ENCODE measurements at regions not wholly inside any gene's neighbourhood (a gene's known extent, or its start where the extent isn't known, plus 50 kb on each side); places are given as distances from the start of the nearest gene placed in this dataset.
A peak's percentile ranks its signal among the peaks of the same experiment; 100 is the strongest.

GRCh38 chr5:115402092-115402491, 105.6 kb upstream of the CCDC112 start:
- FAIRE-seq, result no peak

- no peak for FAIRE-seq
These were observed 102.3 kb upstream of the CCDC112 start for GRCh38 chr5:115398719-115399118.

GRCh38 chr5:115396688-115397087, 100.2 kb upstream of the CCDC112 start:
- no peak for FAIRE-seq

- FAIRE-seq, result peak; percentile 97
These were observed 99.6 kb upstream of the CCDC112 start for GRCh38 chr5:115396081-115396480.

GRCh38 chr5:115394531-115394930, 98.1 kb upstream of the CCDC112 start:
- no peak for FAIRE-seq

GRCh38 chr5:115393239-115393638, 96.8 kb upstream of the CCDC112 start:
- FAIRE-seq, result no peak

- peak; percentile 45 for FAIRE-seq
These were observed 96.2 kb upstream of the CCDC112 start for GRCh38 chr5:115392611-115393010.

- no peak for FAIRE-seq
These were observed 95.3 kb upstream of the CCDC112 start for GRCh38 chr5:115391780-115392179.

- FAIRE-seq, result no peak
These were observed 93.4 kb upstream of the CCDC112 start for GRCh38 chr5:115389799-115390382.

GRCh38 chr5:115389034-115389798, 92.8 kb upstream of the CCDC112 start:
- FAIRE-seq, result peak; percentile 71

- FAIRE-seq, result no peak
These were observed 91.8 kb upstream of the CCDC112 start for GRCh38 chr5:115388240-115388639.

GRCh38 chr5:115387816-115388215, 91.4 kb upstream of the CCDC112 start:
- FAIRE-seq, result no peak

GRCh38 chr5:115386657-115387056, 90.2 kb upstream of the CCDC112 start:
- FAIRE-seq, result no peak

GRCh38 chr5:115384587-115385375, 88.3 kb upstream of the CCDC112 start:
- no peak for FAIRE-seq

- no peak for FAIRE-seq
These were observed 86.5 kb upstream of the CCDC112 start for GRCh38 chr5:115382989-115383388.

GRCh38 chr5:115381911-115382662, 85.6 kb upstream of the CCDC112 start:
- no peak for FAIRE-seq

- FAIRE-seq, result no peak
These were observed 83.3 kb upstream of the CCDC112 start for GRCh38 chr5:115379622-115380344.

- no peak for FAIRE-seq
These were observed 82.3 kb upstream of the CCDC112 start for GRCh38 chr5:115378754-115379153.

- peak; percentile 37 for FAIRE-seq
These were observed 81.2 kb upstream of the CCDC112 start for GRCh38 chr5:115377468-115378217.

- FAIRE-seq, result no peak
These were observed 79.4 kb upstream of the CCDC112 start for GRCh38 chr5:115375893-115376292.

GRCh38 chr5:115374057-115374775, 77.8 kb upstream of the CCDC112 start:
- no peak for FAIRE-seq
